Stimulated activated CD8-positive, alpha-beta memory T cell treated with anti-CD3 and anti-CD28 coated beads, Interleukin-4, amount 100 ng/mL, for 24 hours (primary cell): ENCODE measurements at regions not wholly inside any gene's neighbourhood (a gene's known extent, or its start where the extent isn't known, plus 50 kb on each side); places are given as distances from the start of the nearest gene placed in this dataset.

Experiments
- DNase-seq: peaks from one replicate; pipeline ENCODE4 v3.0.0-alpha.2; 2020; ENCODE audit warnings: low read depth

DNA sequence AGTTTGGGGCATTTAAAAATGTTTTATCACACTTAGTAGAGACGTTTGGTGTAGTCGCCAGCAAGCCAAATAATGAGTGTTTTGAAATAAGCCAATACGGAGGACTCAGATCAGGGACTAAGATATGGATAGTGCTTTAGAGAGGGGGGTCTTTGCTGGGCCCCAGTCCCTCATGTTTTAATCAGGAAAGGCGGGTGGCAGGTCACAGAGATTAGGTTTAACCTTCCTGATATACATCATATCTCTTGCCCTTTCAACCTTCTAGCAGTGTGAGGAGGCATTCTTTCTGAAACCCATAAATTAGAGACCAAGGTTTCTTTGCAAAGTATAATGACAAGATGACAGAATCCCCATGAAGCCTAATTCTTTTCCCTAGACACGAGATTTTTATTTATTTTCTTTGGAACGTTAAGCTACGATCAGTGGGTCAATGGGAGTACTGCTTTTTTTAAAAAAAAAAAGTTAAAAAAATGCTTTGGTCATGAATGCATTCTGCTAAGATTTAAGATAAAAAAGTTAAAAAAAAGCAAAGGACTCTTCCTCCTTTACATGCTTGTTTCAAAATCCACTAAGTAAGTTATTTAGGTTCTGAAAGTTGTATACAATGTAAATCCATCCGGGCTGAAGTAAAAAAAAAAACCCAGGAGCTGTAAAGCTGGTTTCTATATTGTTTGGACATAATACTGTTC lies 572.1 kb upstream of the SALL1 start:
- no peak for DNase-seq

DNA sequence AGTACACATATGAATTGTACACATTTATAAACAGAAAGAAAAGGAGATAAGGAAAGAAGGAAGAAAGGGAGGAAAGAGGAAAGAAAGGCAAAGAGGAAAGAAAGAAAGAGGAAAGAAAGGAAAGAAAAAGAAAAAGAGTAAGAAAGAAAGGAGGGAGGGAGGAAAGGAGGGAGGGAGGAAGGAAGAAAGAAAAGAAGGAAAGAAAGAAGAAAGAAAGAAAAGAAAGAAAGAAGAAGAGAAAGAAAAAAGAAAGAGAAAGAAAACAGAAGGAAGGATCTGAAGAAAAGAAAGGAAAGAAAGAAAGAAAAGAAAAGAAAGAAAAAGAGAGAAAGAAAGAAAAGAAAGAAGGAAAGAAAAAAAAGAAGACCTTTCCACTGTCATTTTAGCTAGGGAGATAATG lies 571.4 kb upstream of the SALL1 start:
- no peak for DNase-seq

DNA sequence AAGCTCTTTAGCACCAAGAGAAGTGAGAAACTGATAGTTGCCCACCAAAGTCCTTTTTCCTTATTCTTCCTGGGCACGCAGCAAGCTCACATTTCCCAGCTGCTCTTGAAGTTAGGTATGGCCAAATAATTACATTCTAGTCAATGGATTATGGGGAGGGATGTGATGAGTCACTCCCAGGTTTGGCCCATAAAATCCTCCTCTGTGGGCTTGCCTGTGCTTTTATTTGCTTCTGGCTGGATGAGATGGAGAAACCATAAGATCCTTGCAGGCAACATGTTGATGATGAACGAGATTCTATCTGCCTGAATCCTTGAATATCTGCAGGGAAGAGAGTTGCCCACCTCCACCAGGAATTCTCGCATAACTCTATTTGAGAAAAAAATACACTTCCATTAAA lies 568.3 kb upstream of the SALL1 start:
- DNase-seq: no peak

DNA sequence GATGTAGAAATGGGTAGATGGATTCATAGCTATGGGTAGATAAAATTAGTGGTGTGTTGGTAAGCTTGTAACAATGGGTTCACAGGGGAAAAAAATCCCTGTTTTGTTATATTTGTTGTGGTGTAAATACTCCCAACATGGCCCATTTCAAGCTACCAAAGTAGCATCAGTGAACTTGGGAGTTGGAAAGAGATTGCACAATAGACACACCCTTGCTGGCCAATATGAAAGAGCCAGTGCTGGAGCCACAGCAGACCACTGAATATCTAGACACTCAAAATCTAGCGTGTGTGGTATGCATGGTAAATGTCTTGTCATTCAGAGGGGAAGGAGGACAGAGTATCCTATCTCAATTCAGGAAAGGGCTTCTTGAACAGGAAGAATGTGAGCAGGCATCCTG lies 565.1 kb upstream of the SALL1 start:
- DNase-seq: no peak

DNA sequence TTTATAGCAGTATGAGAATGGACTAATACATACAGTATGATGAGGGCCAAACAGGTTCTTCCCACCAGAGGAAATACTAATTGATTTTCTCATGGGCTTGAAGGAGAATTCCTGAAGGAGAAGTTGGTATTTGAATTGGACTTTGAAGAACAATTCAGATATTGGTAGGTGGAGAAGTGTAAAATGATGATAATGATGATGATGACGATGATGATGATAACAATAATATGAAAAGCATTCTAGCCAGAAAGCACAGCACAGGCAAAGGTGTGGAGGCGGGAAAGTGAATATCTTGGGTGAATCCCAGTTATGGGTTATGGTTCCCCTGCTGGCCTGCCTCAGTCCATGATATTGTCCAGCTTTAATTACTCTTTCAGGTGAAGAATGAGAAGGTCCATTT lies 562.4 kb upstream of the SALL1 start:
- DNase-seq: no peak

DNA sequence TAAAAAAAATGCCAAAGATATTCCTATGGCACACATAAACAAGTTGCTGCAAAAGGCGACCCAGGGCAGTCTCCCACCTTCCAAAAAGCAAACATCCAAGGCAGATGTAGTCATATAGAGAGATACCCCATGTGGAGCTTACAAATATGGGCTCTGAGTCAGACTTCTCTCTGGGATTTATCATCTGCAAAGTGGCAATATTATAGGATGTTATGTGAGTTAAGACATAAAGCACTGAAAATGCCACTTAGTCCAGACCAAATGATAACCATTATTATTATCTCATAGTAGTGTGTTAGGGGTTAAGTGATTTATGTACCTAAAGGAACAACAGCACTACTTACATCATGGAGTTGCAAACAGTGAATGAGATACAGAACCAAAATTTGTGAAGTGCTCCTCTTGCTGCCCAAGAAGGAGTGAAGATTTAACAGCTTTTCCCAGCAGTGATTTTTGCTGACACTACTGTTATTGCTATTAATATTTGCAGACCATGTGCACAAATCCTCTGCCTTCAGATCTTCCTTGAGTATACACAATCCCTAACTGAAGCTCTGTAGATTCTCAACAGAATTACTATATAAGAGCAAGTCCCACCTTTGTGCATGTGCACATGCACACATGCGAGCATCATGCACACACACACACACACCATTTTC lies 560.0 kb upstream of the SALL1 start:
- DNase-seq: no peak

DNA sequence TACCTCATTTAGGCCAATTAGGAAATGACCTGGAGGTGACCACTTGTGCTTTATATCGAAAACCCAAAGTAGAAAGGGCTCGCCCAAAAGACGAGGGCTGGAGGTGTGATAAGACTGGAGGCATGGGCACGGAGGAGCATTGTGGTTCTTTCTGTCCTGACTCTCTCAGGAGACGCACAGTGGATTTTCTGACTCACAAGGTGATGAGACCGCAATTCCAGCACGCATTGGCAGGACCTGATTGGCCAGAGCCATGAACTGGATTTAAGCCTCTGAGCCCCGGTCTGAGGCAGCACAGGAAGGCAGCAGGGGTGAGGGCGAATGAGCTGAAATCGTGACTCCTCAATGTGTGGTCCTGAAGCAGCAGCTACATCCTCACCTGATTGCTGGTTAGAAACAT lies 559.1 kb upstream of the SALL1 start:
- no peak for DNase-seq

DNA sequence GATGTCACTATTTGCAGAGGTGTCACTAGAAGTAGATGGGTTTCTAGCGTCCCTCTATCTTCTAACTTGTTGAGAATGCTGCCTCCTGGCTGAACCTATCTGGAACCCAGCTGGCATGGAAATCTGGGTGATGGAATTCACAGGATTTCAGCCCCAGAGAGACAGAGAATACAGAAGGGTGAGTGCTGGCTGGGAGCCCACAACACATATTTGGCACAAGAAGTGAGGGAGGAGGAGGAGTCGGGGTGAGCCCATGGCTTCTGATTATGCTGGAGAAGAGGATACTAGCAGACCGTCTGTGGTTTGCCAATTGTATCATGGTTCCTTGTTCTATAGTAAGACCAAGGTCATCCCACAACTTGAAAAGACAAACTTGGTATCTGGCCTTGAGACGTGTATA lies 557.8 kb upstream of the SALL1 start:
- DNase-seq: no peak

DNA sequence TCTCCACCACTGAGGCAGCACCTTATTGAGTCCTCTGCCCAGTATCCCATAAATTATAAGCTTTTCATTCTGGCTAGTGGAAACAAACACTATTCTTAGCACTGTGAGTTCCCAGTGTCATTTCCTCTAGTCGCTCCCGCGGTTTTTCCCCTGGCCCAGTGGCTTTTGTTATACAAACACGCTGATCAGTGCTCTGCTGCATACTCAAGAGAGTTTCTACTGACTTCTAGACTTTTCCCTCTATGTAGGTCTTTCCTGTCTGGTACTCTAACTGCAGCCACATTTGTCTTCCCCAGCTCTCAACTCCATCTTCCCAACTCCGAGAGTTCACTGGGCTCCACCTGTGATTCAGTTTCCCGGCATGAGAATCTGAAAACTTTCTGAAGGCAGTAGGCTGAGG lies 556.6 kb upstream of the SALL1 start:
- DNase-seq: no peak

DNA sequence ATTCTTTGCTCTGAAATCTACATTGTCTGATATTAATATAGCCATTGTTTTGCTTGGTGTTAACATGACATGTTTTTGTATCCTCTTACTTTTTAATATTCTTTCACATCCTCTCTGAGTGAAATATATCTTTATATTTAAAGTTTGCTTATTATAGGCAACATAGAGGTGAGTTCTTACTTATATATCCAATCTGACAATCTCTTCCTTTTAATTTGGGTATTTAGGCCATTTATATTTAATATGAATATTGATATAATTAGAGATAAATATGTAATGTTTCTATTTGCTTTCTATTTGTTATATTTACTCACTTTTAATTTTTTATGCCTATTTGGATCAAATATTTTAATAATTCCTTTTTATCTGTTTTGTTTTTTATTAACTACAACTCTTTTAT lies 554.1 kb upstream of the SALL1 start:
- DNase-seq: no peak

DNA sequence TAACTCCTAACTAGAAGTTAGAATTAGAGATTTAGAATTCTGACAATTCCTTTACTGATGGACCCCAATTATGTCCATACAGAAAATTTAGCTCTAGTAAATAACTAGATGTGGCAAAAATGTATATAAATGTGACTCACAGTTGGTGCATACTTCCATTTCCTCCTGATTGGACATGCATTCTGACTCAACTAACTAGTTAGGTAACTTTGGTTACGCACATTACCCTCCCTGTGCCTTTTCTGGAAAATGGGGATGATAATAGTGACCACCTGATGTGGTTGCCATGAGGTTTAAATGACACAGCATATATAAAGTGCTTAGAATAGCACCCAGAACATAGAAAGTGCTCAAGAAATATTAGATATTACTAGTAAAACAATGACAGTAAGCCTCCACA lies 550.0 kb upstream of the SALL1 start:
- no peak for DNase-seq

DNA sequence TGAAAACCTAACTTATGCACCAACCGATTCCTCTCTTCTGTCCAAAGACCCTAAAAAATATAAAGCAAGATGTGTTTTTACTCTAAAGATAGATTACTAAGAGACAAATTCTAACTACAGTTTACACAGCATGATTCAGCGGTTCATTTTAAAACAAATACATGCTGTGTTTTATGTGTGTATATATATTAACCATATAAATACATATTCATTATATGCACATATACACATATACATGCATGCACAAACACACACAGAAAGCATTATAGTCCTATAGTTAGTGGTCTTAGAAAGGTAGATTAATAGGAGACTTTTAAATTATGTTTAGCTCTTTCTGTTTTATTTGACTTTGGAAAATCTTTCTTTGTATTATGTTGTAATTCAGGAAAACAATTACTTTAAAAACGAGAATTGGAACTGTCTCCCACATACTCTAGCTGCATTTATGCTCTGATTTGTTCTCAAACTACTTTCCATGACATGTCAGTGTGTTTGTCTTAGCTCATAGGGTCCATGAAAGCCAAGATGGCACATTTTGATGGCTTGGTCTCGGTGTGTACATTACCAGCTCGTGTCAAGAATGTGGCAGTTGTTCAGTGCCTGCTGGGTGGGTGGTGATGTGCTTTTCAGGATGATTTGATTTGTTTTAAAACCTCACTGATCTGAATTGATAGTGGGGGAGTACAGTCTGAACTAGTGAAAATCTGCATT lies 548.8 kb upstream of the SALL1 start:
- DNase-seq: no peak

DNA sequence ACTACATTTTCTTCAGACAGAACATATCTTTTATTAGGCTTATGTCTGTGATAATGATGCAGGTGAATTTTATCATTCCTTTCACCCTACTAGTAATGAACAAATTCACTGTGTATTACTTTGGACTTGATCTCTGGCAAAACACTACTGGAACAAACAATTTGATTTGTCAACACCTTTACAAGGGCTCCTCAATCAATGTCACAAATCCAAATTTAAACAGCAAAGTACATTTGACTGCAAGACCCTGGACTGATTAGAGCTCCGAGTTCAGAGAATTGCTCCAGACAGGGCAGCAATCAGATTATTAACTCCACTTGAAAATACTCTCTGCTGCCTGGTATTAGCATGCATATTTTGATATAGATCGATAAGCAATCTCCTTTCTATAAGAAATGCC lies 547.6 kb upstream of the SALL1 start:
- DNase-seq: no peak

DNA sequence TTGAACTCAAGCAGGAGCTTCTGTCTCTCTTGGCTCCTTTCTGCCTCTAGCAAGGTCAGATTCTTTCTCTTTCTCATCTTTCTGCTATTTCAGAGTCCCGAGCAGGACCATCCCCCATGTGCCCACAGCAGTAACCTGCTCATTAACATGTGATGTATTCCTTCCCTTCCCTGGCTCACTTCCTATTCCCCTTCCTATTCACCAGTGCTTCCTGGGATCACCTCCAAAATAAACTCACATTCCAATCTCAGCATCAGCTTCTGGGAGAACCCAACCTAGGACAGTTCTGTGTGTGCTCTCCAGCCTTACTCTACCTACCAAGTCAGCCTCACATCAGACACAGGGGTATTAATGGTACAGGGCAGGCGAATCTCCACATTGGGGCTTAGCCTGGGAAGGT lies 546.4 kb upstream of the SALL1 start:
- no peak for DNase-seq

DNA sequence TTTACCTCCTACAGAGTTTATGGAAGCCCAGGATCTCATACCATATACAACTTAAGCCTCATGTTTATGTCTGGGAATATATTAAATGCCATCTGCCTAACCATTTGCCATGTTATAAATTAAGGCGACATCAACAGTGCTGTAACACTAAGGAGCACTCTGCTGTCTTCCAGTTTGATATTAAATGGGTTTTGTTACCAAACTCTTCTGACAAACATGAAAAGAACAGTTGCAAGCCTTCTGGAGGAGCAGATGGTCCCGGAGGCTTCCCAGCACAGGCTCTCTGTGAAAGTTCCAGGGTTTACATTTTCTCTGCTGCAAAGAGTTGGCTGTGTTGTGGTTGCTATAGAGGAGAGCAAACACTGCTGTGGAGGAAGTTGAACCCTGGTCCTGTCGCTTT lies 545.3 kb upstream of the SALL1 start:
- DNase-seq: no peak

DNA sequence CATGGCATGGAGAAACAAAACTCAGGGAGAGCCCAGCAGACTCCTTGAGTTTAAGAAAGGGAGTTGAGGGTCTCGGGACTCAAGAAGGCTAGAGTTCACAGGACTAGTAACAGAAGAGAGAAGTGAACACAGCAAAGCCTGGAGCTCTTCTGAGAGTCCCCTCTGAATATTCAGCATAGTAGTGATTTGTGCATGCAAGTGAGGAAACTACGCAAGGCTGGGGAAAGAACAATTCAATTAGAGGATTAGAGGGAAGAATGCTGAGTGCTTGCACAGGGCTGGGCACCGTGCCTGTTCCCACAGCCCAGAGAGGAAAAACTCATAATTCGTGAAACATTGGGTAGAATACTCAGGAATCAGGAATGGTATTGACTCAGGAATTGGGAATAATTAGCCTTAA lies 540.0 kb upstream of the SALL1 start:
- DNase-seq: no peak

DNA sequence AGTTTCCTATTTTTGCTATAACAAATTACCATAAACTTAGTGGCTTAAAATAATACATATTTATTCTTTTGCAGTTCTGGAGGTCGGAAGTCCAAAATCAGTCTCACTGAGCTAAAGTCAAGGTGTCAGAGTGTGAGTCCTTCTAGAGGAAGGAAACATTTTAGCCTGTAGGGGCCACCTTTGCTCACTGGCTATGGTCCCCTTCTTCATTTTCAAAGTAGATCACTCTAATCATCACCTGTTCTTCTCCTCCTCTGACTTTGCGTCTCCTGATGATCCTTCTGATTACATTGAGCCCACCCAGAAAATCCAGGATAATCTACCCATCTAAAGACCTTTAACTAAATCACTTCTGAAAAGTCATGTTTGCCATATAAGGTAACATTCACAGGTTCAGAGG lies 534.4 kb upstream of the SALL1 start:
- DNase-seq: no peak

DNA sequence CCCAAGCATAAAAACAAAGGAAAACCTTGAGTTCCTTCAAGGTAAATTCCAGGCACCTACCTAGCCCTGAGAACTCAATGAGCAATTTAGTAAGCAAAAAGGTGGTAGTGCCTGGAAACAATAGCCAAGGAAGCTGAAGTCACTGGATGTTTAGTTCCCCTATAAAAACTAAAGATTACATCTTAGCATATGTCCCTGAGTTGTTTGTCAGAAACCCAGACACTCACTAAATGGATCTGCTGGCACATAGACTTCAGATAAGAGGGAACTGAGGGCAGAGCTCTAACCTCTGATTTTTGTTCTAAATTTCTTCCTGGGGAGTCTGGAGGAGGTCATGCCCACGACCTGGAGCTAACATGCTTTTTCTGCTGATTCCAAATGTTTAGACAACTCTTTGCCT lies 532.8 kb upstream of the SALL1 start:
- no peak for DNase-seq

DNA sequence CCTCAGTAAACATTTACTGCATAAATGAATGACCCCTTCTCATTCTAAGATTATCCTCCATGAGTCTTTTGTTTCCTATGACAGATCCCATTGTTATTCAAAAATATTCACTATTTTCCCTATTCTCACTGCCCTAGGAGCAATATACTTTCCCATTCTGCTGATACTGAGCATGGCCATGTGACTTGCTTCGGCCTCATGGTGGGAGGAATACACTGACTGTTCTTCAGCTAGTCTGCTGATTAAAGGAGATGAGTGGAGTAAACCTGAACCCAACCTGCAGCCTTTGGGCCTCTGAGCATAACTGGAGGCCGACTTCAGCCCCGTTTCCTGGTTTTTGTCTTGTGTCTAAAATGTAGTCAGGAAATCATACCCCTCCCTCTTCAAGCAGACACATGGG lies 531.8 kb upstream of the SALL1 start:
- no peak for DNase-seq

DNA sequence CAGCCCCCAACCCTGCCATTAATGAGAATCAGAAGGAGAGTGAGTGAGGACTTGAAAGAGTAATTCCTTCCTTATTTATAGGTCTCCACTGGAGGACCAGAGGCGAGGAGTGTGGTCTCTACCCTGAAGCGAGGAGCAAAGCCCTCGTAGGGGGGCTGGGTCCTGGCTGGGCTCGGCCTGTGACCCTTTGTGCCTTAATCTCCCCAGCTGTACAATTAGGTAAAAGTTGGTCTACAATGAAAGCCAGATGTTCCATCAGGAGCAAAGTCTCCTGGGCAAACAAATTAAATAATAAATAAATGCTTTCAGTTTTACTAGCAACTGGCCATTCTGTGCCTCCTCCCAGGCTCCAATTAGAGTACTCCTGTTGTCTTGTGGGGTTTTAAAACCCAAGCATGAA lies 523.5 kb upstream of the SALL1 start:
- DNase-seq: no peak

DNA sequence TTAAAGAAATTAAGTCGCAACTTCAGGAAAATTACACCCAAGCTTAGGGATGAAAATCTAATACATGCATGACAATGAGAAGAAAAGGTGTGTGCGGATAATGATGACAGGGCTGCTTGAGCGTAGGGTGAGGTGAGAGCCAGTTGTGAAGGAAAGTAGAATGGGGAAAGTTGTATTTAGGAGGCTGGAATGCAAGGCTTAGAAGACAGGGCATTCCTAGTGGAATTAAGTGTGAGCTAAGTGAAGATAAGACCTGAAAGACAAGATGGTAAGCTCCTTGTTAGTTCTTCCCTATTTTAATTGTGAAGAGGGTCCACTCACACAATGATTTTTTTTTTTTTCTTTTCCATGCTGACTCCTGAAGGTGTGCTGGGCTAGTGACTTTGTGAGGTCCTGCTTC lies 519.5 kb upstream of the SALL1 start:
- no peak for DNase-seq

DNA sequence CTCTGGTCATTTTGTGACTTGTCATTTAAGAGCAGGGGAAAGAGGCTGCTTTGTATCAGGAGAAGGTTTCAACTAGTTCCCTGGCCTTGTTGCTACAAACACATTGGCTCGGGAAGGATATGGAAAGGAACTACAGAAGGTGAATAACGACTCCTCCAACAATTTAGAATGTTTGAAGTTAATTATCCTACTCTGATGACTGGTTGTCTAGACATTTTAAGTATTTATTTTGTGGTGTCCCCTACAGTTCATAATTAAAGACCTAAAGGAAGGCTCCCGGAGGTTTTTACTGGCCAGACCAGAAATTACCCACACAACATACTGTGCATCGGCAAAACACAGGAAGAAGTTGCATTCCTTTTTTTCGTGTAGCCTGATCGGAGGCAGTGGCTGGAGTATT lies 515.8 kb upstream of the SALL1 start:
- no peak for DNase-seq

DNA sequence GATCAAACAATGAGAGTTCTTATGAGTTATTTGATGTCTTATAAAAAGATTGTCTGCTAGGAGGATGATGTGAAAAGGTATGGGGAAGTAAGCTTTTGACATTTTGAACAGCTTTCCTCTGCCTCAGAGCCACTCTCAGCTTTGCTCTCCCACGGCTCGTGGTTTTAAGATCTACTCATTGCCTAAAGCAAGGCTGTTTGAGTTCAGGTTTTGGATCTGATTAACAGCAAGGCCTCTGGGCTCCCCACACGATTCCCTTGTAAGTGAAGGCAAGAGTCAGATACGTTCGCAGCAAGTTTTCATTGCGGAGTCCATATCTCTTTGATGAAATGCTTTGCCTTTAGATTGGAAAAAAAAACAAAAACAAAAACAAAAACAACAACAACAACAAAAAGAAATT lies 515.0 kb upstream of the SALL1 start:
- DNase-seq: no peak
